Kidney epithelial cell (primary cell): ENCODE measurements at regions not wholly inside any gene's neighbourhood (a gene's known extent, or its start where the extent isn't known, plus 50 kb on each side); places are given as distances from the start of the nearest gene placed in this dataset.

Experiments used
- DNase-seq: peaks from one replicate; pipeline ENCODE4 v3.0.0-alpha.2; 2010; ENCODE audit warnings: low read depth
- H3K27me3 ChIP-seq: 2 replicates; pipeline ENCODE4 v1.6.0; 2011; ENCODE audit warnings: low read length; ENCODE audit not compliant: control insufficient read depth, insufficient read depth
- H3K36me3 ChIP-seq: 2 replicates; pipeline ENCODE4 v1.5.1; 2011; ENCODE audit warnings: low read length; ENCODE audit not compliant: control insufficient read depth, insufficient read depth
- H3K4me3 ChIP-seq: 2 replicates; pipeline ENCODE4 v1.5.1; 2011; ENCODE audit warnings: low read depth, mild to moderate bottlenecking, control low read depth, low read length
- CTCF ChIP-seq: IDR thresholded peaks from 2 replicates; pipeline ENCODE4 v1.5.1; 2011; ENCODE audit warnings: mild to moderate bottlenecking, moderate library complexity, low read length, control low read depth, inconsistent platforms; ENCODE audit not compliant: insufficient read depth, poor library complexity, severe bottlenecking

GRCh38 chrX:43218198-43218597 lies 437.9 kb upstream of the MAOA start:
- H3K36me3 ChIP-seq = no peaks in the 10 kb centered on the region
- no peak overlapping the region for H3K4me3 ChIP-seq
- DNase-seq = no peak
- no peak for TF ChIP-seq CTCF
- H3K27me3 ChIP-seq = no peaks in the 10 kb centered on the region

GRCh38 chrX:43224496-43224895 lies 431.6 kb upstream of the MAOA start:
- DNase-seq = no peak
- no peaks in the 10 kb centered on the region for H3K36me3 ChIP-seq
- no peaks in the 10 kb centered on the region for H3K27me3 ChIP-seq
- no peak overlapping the region for H3K4me3 ChIP-seq
- TF ChIP-seq CTCF = no peak

GRCh38 chrX:43225626-43226328 lies 430.3 kb upstream of the MAOA start:
- TF ChIP-seq CTCF = no peak
- Histone ChIP-seq H3K27me3 (no peaks in the 10 kb centered on the region), H3K4me3 (no peak overlapping the region), H3K36me3 (no peaks in the 10 kb centered on the region)
- no peak for DNase-seq

GRCh38 chrX:43238461-43238945 lies 417.6 kb upstream of the MAOA start:
- DNase-seq = no peak
- H3K36me3 ChIP-seq = no peaks in the 10 kb centered on the region
- TF ChIP-seq CTCF = no peak
- no peaks in the 10 kb centered on the region for H3K27me3 ChIP-seq
- H3K4me3 ChIP-seq = no peak overlapping the region

- no peak overlapping the region for H3K4me3 ChIP-seq
- DNase-seq = no peak
- no peaks in the 10 kb centered on the region for H3K36me3 ChIP-seq
- TF ChIP-seq CTCF = no peak
- no peaks in the 10 kb centered on the region for H3K27me3 ChIP-seq
These were observed 416.7 kb upstream of the MAOA start for GRCh38 chrX:43239356-43239755.

- Histone ChIP-seq H3K4me3 (no peak overlapping the region), H3K27me3 (no peaks in the 10 kb centered on the region), H3K36me3 (no peaks in the 10 kb centered on the region)
- DNase-seq = no peak
- TF ChIP-seq CTCF = no peak
These were observed 400.5 kb upstream of the MAOA start for GRCh38 chrX:43255596-43255995.
